CD4-positive, CD25-positive, alpha-beta regulatory T cell (primary cell): ENCODE measurements at regions not wholly inside any gene's neighbourhood (a gene's known extent, or its start where the extent isn't known, plus 50 kb on each side); places are given as distances from the start of the nearest gene placed in this dataset.

Experiments used
- ATAC-seq, 2 donors: fragments of 150-1000 bp; cut with Tn5 transposase; one replicate each; pipeline ENCODE4 v1.10.0; 2021; ENCODE audit warnings: low read depth in 2 of 2, moderate number of reproducible peaks in 2 of 2, moderate library complexity in 1 of 2
- DNase-seq, 3 donors: peaks; one replicate each; pipeline versions ENCODE4 v3.0.0 to v3.0.0-alpha.2; 2012 to 2022; ENCODE audit warnings: mixed read lengths in 1 of 3
- H3K27ac ChIP-seq: one replicate; pipeline ENCODE4 v1.7.0; 2013; ENCODE audit warnings: mild to moderate bottlenecking, low read length; ENCODE audit not compliant: insufficient read depth, poor library complexity, severe bottlenecking
- H3K27me3 ChIP-seq: one replicate; pipeline ENCODE4 v1.7.0; 2013; ENCODE audit warnings: low read length; ENCODE audit not compliant: control insufficient read depth, insufficient read depth
- H3K36me3 ChIP-seq: one replicate; pipeline ENCODE4 v1.7.0; 2013; ENCODE audit warnings: mild to moderate bottlenecking, low read length, moderate library complexity; ENCODE audit not compliant: control insufficient read depth, insufficient read depth
- H3K4me1 ChIP-seq: 2 replicates; pipeline ENCODE4 v1.7.0; 2013; ENCODE audit warnings: mild to moderate bottlenecking, low read length; ENCODE audit not compliant: insufficient read depth, control insufficient read depth, poor library complexity, severe bottlenecking
- H3K4me3 ChIP-seq: one replicate; pipeline ENCODE4 v1.7.0; 2013; ENCODE audit warnings: low read depth, mild to moderate bottlenecking, low read length, moderate library complexity
- H3K9me3 ChIP-seq, 2 experiments: 1 replicate in 1 of 2; 2 replicates in 1 of 2; pipeline ENCODE4 v1.7.0; 2013; ENCODE audit warnings: low read length in 2 of 2, mild to moderate bottlenecking in 1 of 2, moderate library complexity in 1 of 2; ENCODE audit not compliant: control insufficient read depth in 2 of 2
- H3K27ac Mint-ChIP-seq, 3 donors: one replicate each; pipeline ENCODE4 v1.8.0; 2020 to 2022; ENCODE audit warnings: mild to moderate bottlenecking in 3 of 3, mixed read lengths in 3 of 3, moderate library complexity in 2 of 3
- H3K27me3 Mint-ChIP-seq: one replicate; pipeline ENCODE4 v1.8.0; 2022; ENCODE audit warnings: mild to moderate bottlenecking, mixed read lengths
- H3K36me3 Mint-ChIP-seq: one replicate; pipeline ENCODE4 v1.8.0; 2020; ENCODE audit warnings: mixed read lengths
- H3K4me1 Mint-ChIP-seq, 4 donors: one replicate each; pipeline ENCODE4 v1.8.0; 2020 to 2022; ENCODE audit warnings: mixed read lengths in 4 of 4, mild to moderate bottlenecking in 1 of 4
- H3K4me3 Mint-ChIP-seq, 4 donors: one replicate each; pipeline ENCODE4 v1.8.0; 2020 to 2022; ENCODE audit warnings: mild to moderate bottlenecking in 4 of 4, mixed read lengths in 4 of 4, moderate library complexity in 3 of 4
- H3K9me3 Mint-ChIP-seq, 7 donors: one replicate each; pipeline ENCODE4 v1.8.0; 2020 to 2022; ENCODE audit warnings: mixed read lengths in 7 of 7, mild to moderate bottlenecking in 3 of 7, moderate library complexity in 2 of 7

DNA sequence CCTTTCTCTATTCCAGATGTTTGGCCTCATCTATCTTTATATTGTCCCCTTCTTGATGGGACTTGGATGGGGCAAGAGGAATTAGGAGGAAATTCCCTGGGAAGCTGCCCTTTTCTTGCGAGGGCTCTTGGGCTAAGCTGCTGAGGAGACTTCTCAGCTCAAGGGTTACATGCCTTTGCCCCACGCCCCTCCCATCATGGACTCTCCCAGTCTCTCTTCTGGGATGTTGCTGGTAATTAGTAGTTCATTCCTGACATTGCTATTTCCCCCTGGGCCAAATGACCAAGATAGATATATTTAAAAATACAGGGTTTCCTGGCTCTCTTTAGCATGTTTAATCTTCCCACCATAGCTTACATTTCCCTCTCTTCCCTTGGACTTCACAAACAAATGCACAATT lies 90.6 kb upstream of the RALGPS2 start:
- no peaks in the 10 kb centered on the region for H3K36me3 Mint-ChIP-seq
- no peaks in the 10 kb centered on the region for H3K36me3 ChIP-seq
- no peaks in the 10 kb centered on the region for H3K4me1 Mint-ChIP-seq
- H3K27me3 ChIP-seq = no peaks in the 10 kb centered on the region
- H3K27ac Mint-ChIP-seq = no peak overlapping the region
- no peak overlapping the region for H3K4me3 ChIP-seq
- H3K27me3 Mint-ChIP-seq = no peaks in the 10 kb centered on the region
- no peaks in the 10 kb centered on the region for H3K9me3 ChIP-seq
- no peak for ATAC-seq
- H3K9me3 Mint-ChIP-seq = peaks cover 0 to 2% (median 0%) of the 10 kb centered on the region in 7 donors
- H3K4me3 Mint-ChIP-seq = no peak overlapping the region
- no peak overlapping the region for H3K27ac ChIP-seq
- DNase-seq = no peak
- no peaks in the 10 kb centered on the region for H3K4me1 ChIP-seq

GRCh38 chr1:178637841-178638240 lies 87.2 kb upstream of the RALGPS2 start:
- Mint-ChIP-seq H3K27ac (no peak overlapping the region), H3K4me1 (no peaks in the 10 kb centered on the region), H3K36me3 (no peaks in the 10 kb centered on the region), H3K9me3 (peaks cover 0 to 2% (median 0%) of the 10 kb centered on the region in 7 donors), H3K4me3 (no peak overlapping the region), H3K27me3 (no peaks in the 10 kb centered on the region)
- Histone ChIP-seq H3K9me3 (no peaks in the 10 kb centered on the region), H3K36me3 (no peaks in the 10 kb centered on the region), H3K4me1 (no peaks in the 10 kb centered on the region), H3K27ac (no peak overlapping the region), H3K4me3 (no peak overlapping the region), H3K27me3 (no peaks in the 10 kb centered on the region)
- ATAC-seq (no peak), DNase-seq (no peak)

- no peak overlapping the region for H3K27ac ChIP-seq
- Mint-ChIP-seq H3K36me3 (no peaks in the 10 kb centered on the region), H3K4me1 (no peaks in the 10 kb centered on the region), H3K9me3 (peaks cover 0 to 2% (median 0%) of the 10 kb centered on the region in 7 donors), H3K27me3 (no peaks in the 10 kb centered on the region), H3K4me3 (no peak overlapping the region), H3K27ac (no peak overlapping the region)
- H3K4me3 ChIP-seq = no peak overlapping the region
- no peaks in the 10 kb centered on the region for H3K4me1 ChIP-seq
- H3K9me3 ChIP-seq = no peaks in the 10 kb centered on the region
- H3K36me3 ChIP-seq = no peaks in the 10 kb centered on the region
- DNase-seq (no peak), ATAC-seq (no peak)
- H3K27me3 ChIP-seq = no peaks in the 10 kb centered on the region
Measured at GRCh38 chr1:178639326-178639725, 85.7 kb upstream of the RALGPS2 start.

DNA sequence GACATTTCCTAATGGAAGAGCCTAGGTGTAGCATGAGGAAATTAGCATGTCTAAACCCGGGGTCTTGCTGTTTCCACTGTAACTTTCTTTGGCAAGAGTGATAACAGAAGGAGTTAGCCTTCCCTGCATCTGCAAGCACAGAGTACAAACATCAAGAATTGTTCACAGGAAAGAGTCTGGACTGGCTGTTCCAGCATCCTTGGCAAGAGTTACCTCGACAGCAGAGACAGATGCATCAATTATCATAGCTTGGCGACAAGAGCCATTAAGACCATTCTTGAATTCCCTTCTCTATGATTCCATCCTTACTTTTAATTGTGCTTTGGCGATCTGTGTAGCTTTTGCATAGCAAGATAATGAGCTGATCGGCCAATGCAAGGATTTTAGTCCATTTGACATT lies 82.8 kb upstream of the RALGPS2 start:
- H3K4me3 ChIP-seq = no peak overlapping the region
- no peaks in the 10 kb centered on the region for H3K9me3 Mint-ChIP-seq
- ATAC-seq (no peak), DNase-seq (no peak)
- H3K27ac Mint-ChIP-seq = no peak overlapping the region
- H3K27me3 ChIP-seq = no peaks in the 10 kb centered on the region
- no peak overlapping the region for H3K4me3 Mint-ChIP-seq
- no peaks in the 10 kb centered on the region for H3K4me1 Mint-ChIP-seq
- H3K27ac ChIP-seq = no peak overlapping the region
- H3K27me3 Mint-ChIP-seq = no peaks in the 10 kb centered on the region
- H3K36me3 ChIP-seq = no peaks in the 10 kb centered on the region
- H3K4me1 ChIP-seq = no peaks in the 10 kb centered on the region
- H3K9me3 ChIP-seq = no peaks in the 10 kb centered on the region
- H3K36me3 Mint-ChIP-seq = no peaks in the 10 kb centered on the region

GRCh38 chr1:178643349-178643748 lies 81.7 kb upstream of the RALGPS2 start:
- H3K9me3 Mint-ChIP-seq = no peaks in the 10 kb centered on the region
- H3K4me1 ChIP-seq = no peaks in the 10 kb centered on the region
- no peaks in the 10 kb centered on the region for H3K36me3 ChIP-seq
- H3K4me3 ChIP-seq = no peak overlapping the region
- H3K27me3 Mint-ChIP-seq = no peaks in the 10 kb centered on the region
- no peaks in the 10 kb centered on the region for H3K27me3 ChIP-seq
- no peak overlapping the region for H3K4me3 Mint-ChIP-seq
- no peak overlapping the region for H3K27ac ChIP-seq
- H3K4me1 Mint-ChIP-seq = no peaks in the 10 kb centered on the region
- H3K27ac Mint-ChIP-seq = no peak overlapping the region
- no peaks in the 10 kb centered on the region for H3K36me3 Mint-ChIP-seq
- ATAC-seq (no peak), DNase-seq (no peak)
- no peaks in the 10 kb centered on the region for H3K9me3 ChIP-seq

- Mint-ChIP-seq H3K27me3 (no peaks in the 10 kb centered on the region), H3K4me1 (no peaks in the 10 kb centered on the region), H3K27ac (no peak overlapping the region), H3K9me3 (no peaks in the 10 kb centered on the region), H3K4me3 (no peak overlapping the region), H3K36me3 (no peaks in the 10 kb centered on the region)
- Histone ChIP-seq H3K9me3 (no peaks in the 10 kb centered on the region), H3K4me3 (no peak overlapping the region), H3K27ac (no peak overlapping the region), H3K4me1 (no peaks in the 10 kb centered on the region), H3K36me3 (no peaks in the 10 kb centered on the region), H3K27me3 (no peaks in the 10 kb centered on the region)
- DNase-seq (no peak), ATAC-seq (no peak)
Measured at GRCh38 chr1:178643831-178644230, 81.2 kb upstream of the RALGPS2 start.

GRCh38 chr1:178644308-178645120 lies 80.5 kb upstream of the RALGPS2 start:
- no peak overlapping the region for H3K4me3 Mint-ChIP-seq
- H3K9me3 Mint-ChIP-seq = no peaks in the 10 kb centered on the region
- no peak for DNase-seq
- ATAC-seq = no peak
- H3K36me3 Mint-ChIP-seq = no peaks in the 10 kb centered on the region
- no peaks in the 10 kb centered on the region for H3K27me3 ChIP-seq
- no peak overlapping the region for H3K27ac Mint-ChIP-seq
- no peaks in the 10 kb centered on the region for H3K27me3 Mint-ChIP-seq
- no peak overlapping the region for H3K27ac ChIP-seq
- no peaks in the 10 kb centered on the region for H3K4me1 ChIP-seq
- H3K36me3 ChIP-seq = no peaks in the 10 kb centered on the region
- no peaks in the 10 kb centered on the region for H3K9me3 ChIP-seq
- H3K4me3 ChIP-seq = no peak overlapping the region
- H3K4me1 Mint-ChIP-seq = no peaks in the 10 kb centered on the region

GRCh38 chr1:178645157-178645807 lies 79.8 kb upstream of the RALGPS2 start:
- DNase-seq = no peak
- H3K27me3 ChIP-seq = no peaks in the 10 kb centered on the region
- no peaks in the 10 kb centered on the region for H3K36me3 ChIP-seq
- Mint-ChIP-seq H3K4me1 (no peaks in the 10 kb centered on the region), H3K9me3 (no peaks in the 10 kb centered on the region), H3K36me3 (no peaks in the 10 kb centered on the region), H3K27me3 (no peaks in the 10 kb centered on the region), H3K4me3 (no peak overlapping the region), H3K27ac (no peak overlapping the region)
- ATAC-seq = no peak
- no peaks in the 10 kb centered on the region for H3K9me3 ChIP-seq
- H3K27ac ChIP-seq = no peak overlapping the region
- H3K4me1 ChIP-seq = no peaks in the 10 kb centered on the region
- no peak overlapping the region for H3K4me3 ChIP-seq
